GM04503 (cell line): ENCODE measurements at regions not wholly inside any gene's neighbourhood (a gene's known extent, or its start where the extent isn't known, plus 50 kb on each side); places are given as distances from the start of the nearest gene placed in this dataset.
A peak's percentile ranks its signal among the peaks of the same experiment; 100 is the strongest.
"Not testable (repeated sequence)": the region's sequence is repeated elsewhere in the genome, so short reads cannot be mapped to it uniquely, and the experiment has no call there.

ENCODE experiments used
- DNase-seq: peaks from one replicate; pipeline ENCODE4 v3.0.0-alpha.2; 2012; ENCODE audit warnings: low read depth

DNA sequence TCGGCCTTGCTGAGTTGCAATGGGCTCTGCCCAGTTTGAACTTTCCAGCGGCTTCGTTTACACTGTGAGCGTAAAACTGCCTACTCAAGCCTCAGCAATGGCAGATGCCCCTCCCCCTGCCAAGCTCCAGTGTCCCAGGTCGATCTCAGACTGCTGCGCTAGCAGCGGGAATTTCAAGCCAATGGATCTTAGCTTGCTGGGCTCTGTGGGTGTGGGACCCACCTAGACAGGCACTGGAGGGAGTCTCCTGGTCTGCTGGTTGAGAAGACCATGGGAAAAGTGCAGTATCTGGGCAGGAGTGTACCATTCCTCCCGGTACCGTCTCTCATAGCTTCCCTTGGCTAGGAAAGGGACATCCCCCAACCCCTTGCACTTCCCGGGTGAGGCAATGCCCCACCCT lies 88.2 kb downstream of the KLHL28 start:
- no peak for DNase-seq

DNA sequence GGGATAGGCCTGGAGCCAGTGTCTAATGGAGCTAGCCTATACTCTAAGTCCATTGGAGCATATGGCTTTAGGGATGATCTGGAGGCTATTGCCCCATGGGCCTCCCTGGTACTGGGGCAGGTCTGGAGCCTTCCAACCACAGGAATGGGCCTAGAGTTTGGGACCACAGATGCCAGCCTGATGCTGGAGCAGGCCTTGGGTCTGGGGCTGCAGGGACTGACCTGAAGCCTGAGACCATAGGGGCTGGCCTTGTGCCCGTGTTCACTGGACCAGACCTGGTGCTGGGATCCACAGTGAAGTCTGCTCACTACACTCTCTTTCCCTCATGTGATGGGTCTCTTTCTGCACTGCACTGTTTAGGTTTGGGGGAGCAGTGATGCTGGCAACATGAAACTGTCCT lies 95.0 kb downstream of the KLHL28 start:
- no peak for DNase-seq

DNA sequence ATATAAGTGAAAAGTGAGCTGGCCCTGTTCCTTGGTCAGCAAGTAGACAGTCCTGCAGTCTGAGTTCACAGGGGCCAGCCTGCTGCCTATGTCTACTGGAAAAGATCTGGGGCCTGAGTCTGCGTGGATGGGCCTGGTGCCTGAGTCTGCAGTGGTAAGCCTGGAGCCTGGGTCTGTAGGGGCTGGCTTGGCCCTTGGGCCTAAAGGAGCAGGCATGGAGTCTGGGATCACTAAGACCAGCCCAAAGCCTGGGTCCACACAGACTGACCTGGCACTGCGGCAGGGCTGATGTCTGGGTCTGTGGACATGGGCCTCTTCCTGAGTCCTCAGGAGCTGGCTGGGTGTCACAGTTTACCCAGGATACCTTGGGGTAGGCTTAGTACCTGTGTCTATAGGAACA lies 95.4 kb downstream of the KLHL28 start:
- no peak for DNase-seq

DNA sequence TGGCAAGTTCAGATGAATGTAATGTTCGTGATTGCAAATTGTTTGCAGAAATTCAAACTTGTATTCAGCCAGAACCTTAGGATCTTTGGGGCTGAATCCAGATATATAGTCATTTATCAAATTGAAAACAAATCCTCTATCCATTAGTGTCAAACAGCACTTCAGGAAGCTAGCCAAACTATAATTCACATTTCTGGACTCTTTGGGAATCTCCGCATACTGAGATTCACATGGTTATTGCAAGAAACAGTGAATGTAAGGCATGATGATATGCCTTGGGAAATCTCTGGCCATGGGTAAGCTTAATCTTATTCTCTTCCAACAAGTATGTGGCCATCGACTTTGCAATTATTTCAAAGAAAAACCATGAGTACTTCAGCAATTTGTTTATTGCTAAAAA lies 98.5 kb downstream of the KLHL28 start:
- no peak for DNase-seq

DNA sequence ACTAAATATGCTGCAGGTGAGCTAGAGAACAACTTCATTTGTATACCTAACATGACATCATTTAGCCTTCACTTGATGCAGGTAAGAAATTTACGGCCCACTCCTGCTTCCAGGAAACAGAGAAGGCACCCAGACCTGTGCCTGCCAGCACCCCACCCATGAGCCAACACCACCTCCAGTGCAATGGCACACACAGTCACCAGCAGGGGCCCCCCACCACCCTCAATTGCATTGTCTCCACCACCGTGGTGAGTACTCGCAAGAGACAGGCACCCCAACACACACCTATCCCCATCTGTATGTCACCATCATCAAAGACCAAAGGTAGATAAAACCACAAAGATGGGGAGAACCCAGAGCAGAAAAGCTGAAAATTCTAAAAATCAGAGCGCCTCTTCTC lies 107.6 kb downstream of the KLHL28 start:
- DNase-seq = no peak

GRCh38 chr14:44847526-44848309 lies 114.0 kb downstream of the KLHL28 start:
- DNase-seq = peak; percentile 1

DNA sequence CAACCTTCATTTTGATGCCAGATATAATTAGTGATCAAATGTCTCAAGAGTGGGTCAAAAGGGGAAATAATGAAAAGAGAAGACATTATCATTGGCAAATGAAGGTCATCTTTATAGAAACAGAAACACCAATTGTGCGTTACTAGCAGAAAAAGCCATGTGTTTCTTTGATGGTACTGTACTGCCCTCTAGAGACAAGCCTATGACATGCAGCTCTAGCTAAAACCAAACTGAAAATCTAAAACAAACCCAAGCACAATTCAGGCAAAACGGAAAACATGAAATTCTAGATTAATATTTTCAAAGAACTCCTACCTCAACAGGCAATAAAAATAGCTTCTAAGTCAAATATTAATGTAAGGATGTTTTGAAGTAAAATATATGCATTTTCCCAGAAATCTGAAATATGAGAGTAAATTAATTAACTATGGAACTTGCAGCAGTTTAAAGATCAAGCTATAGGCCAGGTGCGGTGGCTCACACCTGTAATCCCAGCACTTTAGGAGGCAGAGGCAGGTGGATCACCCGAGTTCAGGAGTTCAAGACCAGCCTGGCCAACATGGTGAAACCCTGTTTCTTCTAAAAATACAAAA lies 115.4 kb downstream of the KLHL28 start:
- DNase-seq = peak; percentile 1

DNA sequence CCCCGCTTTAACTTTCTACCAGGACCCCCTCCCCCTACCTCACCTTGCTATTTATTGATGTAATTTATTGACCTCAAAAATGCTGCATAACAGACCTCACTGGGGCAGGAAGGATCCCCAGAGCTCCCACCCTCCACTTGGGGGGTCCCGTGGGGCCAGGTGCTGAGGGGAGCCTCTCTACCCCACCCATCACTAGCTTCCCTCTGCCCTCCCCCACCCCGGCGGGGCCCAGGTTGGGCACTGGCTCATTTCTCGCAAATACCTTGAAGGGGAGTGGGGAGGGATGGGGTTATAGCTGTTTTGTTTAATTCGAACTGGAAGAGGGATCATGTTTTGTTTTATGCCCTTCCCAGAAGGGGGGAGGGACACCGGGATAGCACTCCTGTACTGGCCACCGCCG lies 125.8 kb downstream of the KLHL28 start:
- not testable (repeated sequence) for DNase-seq

- no peak for DNase-seq
These were observed 128.2 kb downstream of the KLHL28 start for GRCh38 chr14:44833376-44834060.

DNA sequence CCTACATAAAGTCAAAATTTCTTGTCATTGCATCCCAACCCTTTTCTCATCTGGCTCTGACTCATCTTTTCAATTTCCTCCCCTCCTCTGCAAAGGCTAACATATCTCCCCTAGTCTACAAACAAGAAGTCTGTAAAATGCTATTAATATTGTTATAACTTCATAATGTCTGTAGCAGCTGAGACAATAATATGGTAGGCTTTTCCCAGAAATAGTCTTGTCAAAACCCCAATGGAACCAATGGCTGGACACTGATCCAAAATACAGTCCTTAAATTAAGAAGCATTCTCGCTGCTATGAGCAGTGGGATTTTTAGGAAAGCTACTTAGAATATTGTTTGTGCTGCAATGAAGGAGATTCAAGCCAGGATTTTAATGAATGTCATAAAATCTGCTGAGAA lies 131.4 kb downstream of the KLHL28 start:
- no peak for DNase-seq

DNA sequence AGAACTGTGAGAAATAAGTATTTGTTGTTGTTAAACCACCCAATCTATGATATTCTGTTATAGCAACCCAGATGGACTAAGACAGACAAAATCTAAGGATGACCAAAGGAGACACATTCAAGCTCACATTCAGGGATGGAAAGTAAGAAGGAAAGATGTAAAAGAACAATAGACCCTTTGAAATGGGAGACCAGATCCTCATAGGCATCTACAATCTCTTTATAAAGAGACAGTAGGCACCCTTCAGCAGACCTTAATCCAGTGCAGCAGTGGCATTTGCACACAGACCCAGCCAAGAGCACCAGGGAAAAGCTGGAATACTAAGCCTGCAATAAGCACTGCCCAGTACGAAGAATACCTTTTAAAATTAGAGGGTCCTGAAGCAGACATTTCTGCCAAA lies 132.7 kb downstream of the KLHL28 start:
- DNase-seq = no peak

GRCh38 chr14:44828023-44828422 lies 133.7 kb downstream of the KLHL28 start:
- no peak for DNase-seq

- no peak for DNase-seq
These were observed 141.3 kb downstream of the KLHL28 start for GRCh38 chr14:44820230-44820964.

GRCh38 chr14:44814196-44814595 lies 147.6 kb downstream of the KLHL28 start:
- no peak for DNase-seq

DNA sequence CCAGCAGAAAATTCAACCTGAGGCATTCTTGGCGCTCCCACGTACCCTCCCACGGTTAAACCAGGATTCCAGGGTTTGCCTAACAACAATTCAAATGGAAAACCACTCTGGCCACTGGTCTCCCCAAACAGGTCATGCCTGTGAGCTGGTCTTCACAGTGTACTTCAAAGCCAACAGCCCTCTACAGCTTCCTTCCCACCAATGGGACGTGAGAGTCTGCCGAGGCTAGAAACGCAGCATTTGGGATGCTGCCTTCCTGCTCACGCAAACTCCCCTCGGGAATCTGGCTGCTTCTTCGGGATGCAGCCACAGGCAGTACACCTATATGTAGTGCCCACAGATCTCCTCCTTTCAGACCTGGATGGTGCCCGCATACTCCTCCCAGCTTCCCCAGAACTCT lies 149.1 kb downstream of the KLHL28 start:
- DNase-seq = no peak

DNA sequence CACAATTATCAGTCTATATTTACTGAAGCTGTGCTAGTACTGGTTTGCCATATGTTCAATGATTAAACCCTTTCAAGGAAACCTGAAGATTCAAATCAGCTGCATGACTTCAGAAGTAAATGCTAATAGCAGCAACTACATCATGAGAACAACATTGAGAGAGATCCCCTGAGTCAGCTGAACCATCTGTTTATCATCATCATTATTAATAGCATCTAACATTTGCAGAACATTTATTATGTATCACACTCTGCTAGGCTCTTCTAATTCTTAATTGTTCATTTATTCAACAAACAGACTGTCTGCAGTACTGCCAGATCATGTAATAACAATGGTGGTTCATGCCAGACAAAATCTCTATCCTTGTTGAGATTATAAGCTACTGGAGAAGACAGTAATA lies 157.4 kb downstream of the KLHL28 start:
- DNase-seq = no peak

DNA sequence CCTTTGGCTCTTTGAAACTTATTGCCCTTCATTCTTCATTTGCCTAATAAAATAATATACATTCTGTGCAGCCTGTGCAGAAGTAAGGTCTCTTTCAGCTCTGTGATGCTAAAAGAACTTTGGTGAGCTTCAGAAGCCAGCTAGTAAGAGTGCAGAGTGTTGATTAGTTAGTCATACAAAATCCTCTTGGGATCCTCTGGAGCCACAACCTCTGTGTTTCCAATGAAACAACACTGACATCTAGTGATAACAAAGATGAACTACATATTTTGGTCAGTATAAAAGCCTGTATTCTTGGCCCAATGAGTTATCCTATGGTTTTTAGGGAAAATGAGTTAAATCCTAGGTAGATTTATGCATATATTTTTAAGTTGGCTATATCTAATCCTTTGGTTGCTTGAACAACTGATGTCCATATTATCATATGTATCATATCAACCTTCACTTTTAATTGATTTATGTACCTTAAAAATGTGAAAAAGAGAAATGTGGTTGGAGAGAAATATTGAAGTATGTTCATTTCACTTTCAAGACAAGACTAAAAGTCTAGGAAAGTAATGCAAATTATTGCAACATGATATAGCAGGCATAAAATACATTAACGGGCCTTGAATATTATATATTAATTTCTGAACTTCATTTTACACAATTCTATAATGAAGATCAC lies 158.4 kb downstream of the KLHL28 start:
- DNase-seq = peak; percentile 11

- DNase-seq = no peak
These were observed 163.1 kb downstream of the KLHL28 start for GRCh38 chr14:44798386-44799242.

- DNase-seq = no peak
These were observed 166.0 kb downstream of the KLHL28 start for GRCh38 chr14:44795725-44796124.

DNA sequence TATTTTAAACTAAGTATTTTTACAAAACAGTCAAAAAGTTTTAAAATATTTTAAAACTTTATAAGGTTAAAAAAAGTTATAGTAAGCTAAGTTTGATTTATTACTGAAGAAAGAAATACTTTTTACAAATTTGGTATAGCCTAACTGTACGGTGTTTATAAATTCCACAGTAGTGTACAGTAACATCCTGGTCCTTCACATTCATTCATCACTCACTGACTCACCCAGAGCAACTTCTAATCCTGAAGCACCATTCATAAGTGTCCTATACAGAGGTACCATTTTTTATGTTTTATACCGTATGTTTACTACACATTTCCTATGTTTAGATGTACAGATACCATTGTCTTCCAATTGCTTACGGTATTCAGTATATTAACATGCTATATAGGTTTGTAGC lies 170.0 kb downstream of the KLHL28 start:
- no peak for DNase-seq

GRCh38 chr14:44788612-44789011 lies 173.1 kb downstream of the KLHL28 start:
- no peak for DNase-seq
